ENCODE measurements at regions not wholly inside any gene's neighbourhood (a gene's known extent, or its start where the extent isn't known, plus 50 kb on each side); places are given as distances from the start of the nearest gene placed in this dataset.
"Not testable (repeated sequence)": the region's sequence is repeated elsewhere in the genome, so short reads cannot be mapped to it uniquely, and the experiment has no call there.

- H3K4me3 Mint-ChIP-seq = no peak overlapping the region
- H3K9me3 Mint-ChIP-seq = peaks cover 56% of the 10 kb centered on the region
- no peak for TF ChIP-seq CTCF (IDR thresholded peaks at IDR 0.05)
- H3K27me3 Mint-ChIP-seq (ENCODE audit: insufficient read depth) = no peaks in the 10 kb centered on the region
- H3K4me1 Mint-ChIP-seq (ENCODE audit: low read depth) = no peaks in the 10 kb centered on the region
- DNase-seq = no peak
- peaks cover 5% of the 10 kb centered on the region; the same call in 1 of the 2 replicates for H3K36me3 Mint-ChIP-seq (ENCODE audit: low read depth)
- no peak overlapping the region for H3K27ac Mint-ChIP-seq
These were observed 592.7 kb upstream of the MAN1A1 start for GRCh38 chr6:119942078-119942752.

DNA sequence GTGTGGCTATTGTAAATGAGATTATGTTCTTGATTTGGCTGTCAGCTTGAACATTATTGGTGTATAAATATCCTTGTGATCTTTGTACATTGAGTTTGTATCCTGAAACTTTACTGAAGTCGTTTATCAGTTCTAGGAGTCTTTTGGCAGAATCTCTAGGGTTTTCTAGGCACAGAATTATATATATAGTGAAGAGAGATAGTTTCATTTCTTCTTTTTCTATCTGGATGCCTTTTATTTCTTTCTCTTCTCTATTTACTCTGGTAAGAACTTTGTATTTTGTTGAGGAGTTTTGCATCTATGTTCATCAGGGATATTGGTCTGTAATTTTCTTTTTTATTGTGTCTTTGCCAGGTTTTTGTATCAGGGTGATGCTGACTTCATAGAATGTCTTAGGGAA is 589.2 kb upstream of the MAN1A1 start:
- no peaks in the 10 kb centered on the region for H3K36me3 Mint-ChIP-seq (ENCODE audit: low read depth)
- no peaks in the 10 kb centered on the region for H3K27me3 Mint-ChIP-seq (ENCODE audit: insufficient read depth)
- no peak overlapping the region for H3K27ac Mint-ChIP-seq
- no peaks in the 10 kb centered on the region for H3K4me1 Mint-ChIP-seq (ENCODE audit: low read depth)
- no peak for TF ChIP-seq CTCF (IDR thresholded peaks at IDR 0.05)
- peaks cover 44% of the 10 kb centered on the region for H3K9me3 Mint-ChIP-seq
- no peak for DNase-seq
- no peak overlapping the region for H3K4me3 Mint-ChIP-seq

GRCh38 chr6:119934816-119935215 is 585.3 kb upstream of the MAN1A1 start:
- Mint-ChIP-seq H3K27me3 (ENCODE audit: insufficient read depth) (no peaks in the 10 kb centered on the region), H3K27ac (no peak overlapping the region), H3K36me3 (ENCODE audit: low read depth) (no peaks in the 10 kb centered on the region), H3K4me3 (no peak overlapping the region), H3K4me1 (ENCODE audit: low read depth) (no peaks in the 10 kb centered on the region), H3K9me3 (peaks cover 23% of the 10 kb centered on the region)
- no peak for DNase-seq
- TF ChIP-seq CTCF (IDR thresholded peaks at IDR 0.05) = no peak

DNA sequence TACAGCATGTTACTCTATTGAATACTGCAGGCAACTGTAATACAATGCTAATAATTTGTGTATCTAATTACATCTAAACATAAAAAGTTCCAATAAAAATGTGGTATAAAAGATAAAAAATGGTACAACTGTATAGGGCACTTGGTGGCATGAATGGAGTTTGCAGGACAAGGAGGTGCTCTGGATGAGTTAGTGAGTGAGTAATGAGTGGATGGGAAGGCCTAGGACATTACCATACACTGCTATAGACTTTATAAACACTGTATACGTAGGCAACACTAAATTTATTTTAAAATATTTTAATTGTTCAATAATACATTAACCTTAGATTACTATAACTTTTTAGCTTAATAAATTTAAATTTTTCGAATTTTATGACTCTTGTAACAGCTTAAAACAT is 579.6 kb upstream of the MAN1A1 start:
- H3K4me1 Mint-ChIP-seq (ENCODE audit: low read depth) = no peaks in the 10 kb centered on the region
- H3K4me3 Mint-ChIP-seq = no peak overlapping the region
- no peaks in the 10 kb centered on the region for H3K27me3 Mint-ChIP-seq (ENCODE audit: insufficient read depth)
- peaks cover 41% of the 10 kb centered on the region for H3K9me3 Mint-ChIP-seq
- TF ChIP-seq CTCF (IDR thresholded peaks at IDR 0.05) = no peak
- no peak for DNase-seq
- H3K36me3 Mint-ChIP-seq (ENCODE audit: low read depth) = no peaks in the 10 kb centered on the region
- H3K27ac Mint-ChIP-seq = no peak overlapping the region

DNA sequence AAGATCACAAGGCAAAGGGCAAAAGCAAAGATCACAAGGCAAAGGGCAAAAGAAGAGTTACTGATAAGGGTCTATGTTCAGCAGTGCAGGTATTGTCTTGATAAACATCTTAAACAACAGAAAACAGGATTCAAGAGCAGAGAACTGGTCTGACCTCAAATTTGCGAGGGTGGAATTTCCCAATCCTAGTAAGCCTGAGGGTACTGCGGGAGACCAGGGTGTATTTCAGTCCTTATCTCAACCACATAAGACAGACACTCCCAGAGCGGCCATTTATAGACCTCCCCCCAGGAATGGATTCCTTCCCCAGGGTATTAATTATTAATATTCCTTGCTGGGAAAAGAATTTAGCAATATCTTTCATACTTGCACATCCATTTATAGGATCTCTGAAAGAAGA is 575.3 kb upstream of the MAN1A1 start:
- not testable (repeated sequence) for H3K4me3 Mint-ChIP-seq; H3K27ac Mint-ChIP-seq; DNase-seq; H3K27me3 Mint-ChIP-seq (ENCODE audit: insufficient read depth); H3K36me3 Mint-ChIP-seq (ENCODE audit: low read depth); H3K4me1 Mint-ChIP-seq (ENCODE audit: low read depth)
- peaks cover 69% of the 10 kb centered on the region for H3K9me3 Mint-ChIP-seq

GRCh38 chr6:119922814-119923213 is 573.3 kb upstream of the MAN1A1 start:
- H3K27ac Mint-ChIP-seq = no peak overlapping the region
- no peak for DNase-seq
- no peaks in the 10 kb centered on the region for H3K27me3 Mint-ChIP-seq (ENCODE audit: insufficient read depth)
- H3K36me3 Mint-ChIP-seq (ENCODE audit: low read depth) = no peaks in the 10 kb centered on the region
- H3K4me1 Mint-ChIP-seq (ENCODE audit: low read depth) = no peaks in the 10 kb centered on the region
- peaks cover 72% of the 10 kb centered on the region for H3K9me3 Mint-ChIP-seq
- TF ChIP-seq CTCF (IDR thresholded peaks at IDR 0.05) = no peak
- no peak overlapping the region for H3K4me3 Mint-ChIP-seq

Data from HFFc6 (cell line).